Frontal cortex (tissue), 3 donors: ENCODE measurements at regions not wholly inside any gene's neighbourhood (a gene's known extent, or its start where the extent isn't known, plus 50 kb on each side); places are given as distances from the start of the nearest gene placed in this dataset.
"Not testable (repeated sequence)": the region's sequence is repeated elsewhere in the genome, so short reads cannot be mapped to it uniquely, and the experiment has no call there.

Experiments used
- DNase-seq, 2 donors: peaks; one replicate each; pipeline ENCODE4 v3.0.0; 2012; ENCODE audit warnings: low spot score in 2 of 2
- FAIRE-seq: peaks from 2 replicates; lab custom pipeline; 2012; peaks lifted over from hg19 to GRCh38; lab: Jason Lieb, UNC
- donor health status: control.
- donor health status: control.
- donor health status: control.

DNA sequence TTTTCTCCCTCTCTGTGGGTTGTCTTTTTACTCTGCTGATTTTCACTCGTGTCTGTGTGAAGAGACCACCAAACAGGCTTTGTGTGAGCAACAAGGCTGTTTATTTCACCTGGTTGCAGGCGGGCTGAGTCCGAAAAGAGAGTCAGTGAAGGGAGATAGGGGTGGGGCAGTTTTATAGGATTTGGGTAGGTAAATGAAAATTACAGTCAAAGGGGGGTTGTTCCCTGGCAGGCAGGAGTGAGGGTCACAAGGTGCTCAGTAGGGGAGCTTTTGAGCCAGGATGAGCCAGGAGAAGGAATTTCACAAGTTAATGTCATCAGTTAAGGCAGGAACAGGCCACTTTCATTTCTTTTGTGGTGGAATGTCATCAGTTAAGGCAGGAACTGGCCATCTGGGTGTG is 729.6 kb downstream of the TRHDE start:
- DNase-seq, FAIRE-seq: not testable (repeated sequence)

GRCh38 chr12:73002504-73002903 is 730.3 kb downstream of the TRHDE start:
- FAIRE-seq, DNase-seq: not testable (repeated sequence)

GRCh38 chr12:73009138-73009834 is 737.1 kb downstream of the TRHDE start:
- FAIRE-seq, DNase-seq: not testable (repeated sequence)

- no peak for DNase-seq
- no peak for FAIRE-seq
These were observed 745.8 kb downstream of the TRHDE start for GRCh38 chr12:73017981-73018380.

- no peak for FAIRE-seq
- no peak for DNase-seq
These were observed 781.7 kb downstream of the TRHDE start for GRCh38 chr12:73053893-73054292.

- FAIRE-seq = no peak
- no peak for DNase-seq
These were observed 785.3 kb downstream of the TRHDE start for GRCh38 chr12:73057428-73057827.

DNA sequence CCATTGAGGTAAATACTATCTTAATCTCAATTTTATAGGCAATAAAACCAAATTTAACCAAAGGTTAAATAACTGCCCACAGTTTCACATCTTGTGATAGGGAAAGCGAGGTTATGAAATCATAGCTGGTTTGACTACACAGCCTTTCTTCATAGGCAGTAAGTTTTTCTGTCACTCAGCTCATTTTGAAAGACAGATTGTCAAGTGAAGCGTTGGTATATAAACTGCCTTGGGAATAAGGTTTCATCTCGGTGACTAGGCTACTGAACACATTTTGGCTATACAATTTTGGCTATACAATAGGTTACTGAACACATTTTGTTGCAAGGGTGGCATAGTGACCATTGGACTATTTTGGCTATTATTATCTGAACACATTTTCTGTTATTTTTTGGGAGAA is 793.7 kb downstream of the TRHDE start:
- FAIRE-seq (no peak), DNase-seq (no peak)

GRCh38 chr12:73067616-73068015 is 795.4 kb downstream of the TRHDE start:
- FAIRE-seq (no peak), DNase-seq (no peak)

DNA sequence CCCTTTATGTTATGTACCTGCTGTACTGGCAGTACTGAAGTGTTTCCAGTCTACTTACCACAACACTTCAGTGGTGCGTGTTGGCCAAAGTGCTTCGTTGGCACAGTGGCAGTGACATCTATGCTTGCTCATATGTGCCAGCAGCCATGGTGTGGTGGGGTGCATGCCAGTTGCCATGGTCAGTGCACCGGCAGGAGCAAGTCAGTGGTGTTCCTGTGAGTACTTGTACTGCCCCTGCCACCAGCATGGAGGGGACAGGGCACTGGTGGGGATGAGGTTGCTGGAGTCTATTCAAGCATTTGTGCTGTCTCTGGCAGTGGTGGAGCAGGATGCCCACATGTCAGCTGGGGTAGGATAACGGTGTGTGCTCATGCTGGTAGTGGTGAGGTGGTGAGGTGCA is 800.0 kb downstream of the TRHDE start:
- DNase-seq = no peak
- FAIRE-seq = no peak

GRCh38 chr12:73076760-73077159 is 804.6 kb downstream of the TRHDE start:
- no peak for FAIRE-seq

DNA sequence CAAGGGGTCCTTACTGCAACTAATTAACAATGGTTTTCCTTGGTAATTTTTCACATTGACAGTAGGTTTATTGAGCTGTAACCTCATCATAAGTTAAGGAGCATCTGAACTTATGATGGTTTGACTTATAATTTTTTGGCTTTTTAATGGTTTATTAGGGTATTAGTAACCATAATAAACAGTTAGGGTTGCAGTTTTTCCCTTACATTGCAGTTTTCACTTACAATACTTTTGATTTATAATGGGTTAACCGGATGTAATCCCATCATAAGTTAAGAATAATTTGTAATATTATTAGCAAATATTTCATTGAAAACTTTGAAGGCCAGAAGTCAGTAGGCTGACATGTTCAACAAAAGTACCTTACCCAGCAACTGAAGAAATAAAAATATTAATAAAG is 811.6 kb downstream of the TRHDE start:
- no peak for FAIRE-seq
- no peak for DNase-seq

More at GRCh38 chr12:73076760-73077159, 804.6 kb downstream of the TRHDE start:
- no peak for DNase-seq

DNA sequence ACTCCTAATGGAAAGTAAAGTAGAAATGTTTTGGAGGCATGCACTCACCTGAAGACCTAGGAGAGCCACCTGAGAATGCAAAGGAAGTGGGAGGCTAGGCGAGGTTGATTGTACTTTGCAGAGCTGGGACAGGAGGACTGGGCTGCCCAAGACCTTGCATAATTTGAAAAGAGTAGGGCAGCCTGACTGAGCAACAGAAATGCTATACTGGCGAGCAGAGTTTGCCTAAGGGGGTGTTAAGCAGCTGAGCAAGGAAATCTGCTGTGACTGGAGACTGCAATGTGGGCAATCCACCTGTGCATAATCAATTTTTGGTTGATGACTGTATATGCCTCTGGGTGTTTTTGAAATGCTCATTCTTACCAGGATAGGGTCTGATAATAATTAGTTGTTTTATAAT is 834.1 kb downstream of the TRHDE start:
- DNase-seq = no peak
- no peak for FAIRE-seq

DNA sequence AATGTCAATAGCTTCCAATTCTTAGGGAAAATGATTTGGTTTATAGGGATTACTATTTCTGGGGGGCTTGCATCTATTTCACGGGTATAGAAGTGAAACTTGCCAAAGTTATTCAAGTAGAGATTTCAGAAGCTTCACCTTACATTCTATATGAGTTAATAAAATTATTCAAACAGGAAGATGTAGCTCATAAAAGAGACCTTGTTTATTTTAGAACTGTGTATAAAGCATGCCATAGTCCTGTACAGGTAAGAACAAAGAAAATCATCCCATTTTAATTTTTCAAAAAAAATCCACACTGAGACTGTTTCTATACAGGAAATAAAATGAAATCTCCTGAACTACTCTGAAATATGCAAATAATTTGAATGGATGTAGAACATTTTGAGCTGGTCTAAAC is 834.7 kb downstream of the TRHDE start:
- FAIRE-seq (no peak), DNase-seq (no peak)

DNA sequence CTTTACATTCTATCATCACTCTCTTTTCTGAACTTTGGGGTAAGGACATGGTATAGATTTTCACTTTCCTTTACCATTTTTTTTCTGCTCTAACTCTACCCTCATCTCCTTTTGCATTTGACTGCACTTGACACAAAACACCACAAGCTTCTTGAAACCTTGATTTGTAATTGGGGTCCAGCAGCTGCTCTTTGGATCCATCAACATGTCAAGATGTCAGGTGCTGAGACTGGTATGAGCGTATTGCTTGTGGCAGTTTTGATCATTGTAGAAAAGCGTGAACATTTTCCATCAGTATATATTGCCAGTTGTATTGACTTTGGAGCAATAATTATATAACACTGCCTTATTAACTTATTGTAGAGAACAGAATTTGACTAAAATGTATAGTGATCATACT is 838.6 kb downstream of the TRHDE start:
- DNase-seq (no peak), FAIRE-seq (no peak)

DNA sequence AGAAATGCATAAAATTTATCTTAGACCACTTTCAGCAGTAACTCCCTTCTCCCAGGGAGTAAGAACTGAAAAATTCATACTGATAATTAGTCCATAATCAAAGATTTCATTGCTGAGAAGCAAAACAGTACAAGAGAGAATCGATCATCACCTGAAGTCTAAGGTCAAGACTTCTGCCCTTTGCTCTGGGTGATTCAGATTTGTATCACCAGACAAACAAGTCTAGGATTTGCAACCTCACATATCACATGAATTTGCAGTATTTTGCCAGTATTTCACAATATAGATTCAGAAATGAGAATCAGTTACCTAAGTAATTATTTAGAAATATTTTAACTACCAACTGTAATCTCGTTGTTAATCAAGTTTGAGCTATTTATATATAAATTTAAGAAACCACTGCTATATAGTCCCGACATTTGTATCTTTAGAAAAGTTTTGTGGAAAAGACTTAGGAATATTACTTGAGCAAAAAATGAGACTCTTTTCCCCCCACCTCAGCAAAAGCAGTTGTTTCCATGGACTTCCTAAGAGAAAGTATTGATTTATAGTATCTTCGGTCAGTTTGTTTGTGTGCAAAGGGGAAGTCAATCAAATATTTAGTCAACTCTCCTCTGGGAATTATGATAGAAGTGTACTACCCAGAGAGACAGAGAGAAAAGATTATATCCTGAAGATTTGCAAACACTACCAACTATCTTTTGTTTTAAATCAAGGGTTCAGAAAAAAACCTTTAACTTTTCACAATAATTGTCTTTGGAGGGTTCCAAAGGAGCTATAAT is 840.1 kb downstream of the TRHDE start:
- DNase-seq (no peak), FAIRE-seq (no peak)

- no peak for DNase-seq
These were observed 852.3 kb downstream of the TRHDE start for GRCh38 chr12:73124480-73124879.

GRCh38 chr12:73125148-73125547 is 853.0 kb downstream of the TRHDE start:
- no peak for FAIRE-seq

More at GRCh38 chr12:73124480-73124879, 852.3 kb downstream of the TRHDE start:
- no peak for FAIRE-seq

DNA sequence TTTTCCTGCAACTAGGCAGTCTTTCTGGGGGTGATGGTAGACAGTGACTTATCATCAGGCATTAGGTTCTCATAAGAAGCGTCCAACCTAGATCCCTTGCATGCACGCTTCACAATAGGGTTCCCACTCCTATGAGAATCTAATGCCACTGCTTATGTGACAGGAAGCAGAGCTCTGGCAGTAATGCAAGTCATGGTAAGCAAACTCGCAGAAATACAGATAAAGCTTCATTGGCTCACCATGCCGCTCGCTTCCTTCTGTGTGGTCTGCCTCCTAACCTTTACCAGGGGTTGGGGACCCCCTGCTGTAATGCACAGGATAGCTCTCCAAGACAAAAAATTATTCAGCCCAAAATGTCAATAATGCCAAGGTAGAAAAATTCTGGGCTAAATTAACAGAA is 864.2 kb downstream of the TRHDE start:
- no peak for DNase-seq
- no peak for FAIRE-seq

More at GRCh38 chr12:73125148-73125547, 853.0 kb downstream of the TRHDE start:
- no peak for DNase-seq

GRCh38 chr12:73139642-73140041 is 867.5 kb downstream of the TRHDE start:
- not testable (repeated sequence) for DNase-seq

DNA sequence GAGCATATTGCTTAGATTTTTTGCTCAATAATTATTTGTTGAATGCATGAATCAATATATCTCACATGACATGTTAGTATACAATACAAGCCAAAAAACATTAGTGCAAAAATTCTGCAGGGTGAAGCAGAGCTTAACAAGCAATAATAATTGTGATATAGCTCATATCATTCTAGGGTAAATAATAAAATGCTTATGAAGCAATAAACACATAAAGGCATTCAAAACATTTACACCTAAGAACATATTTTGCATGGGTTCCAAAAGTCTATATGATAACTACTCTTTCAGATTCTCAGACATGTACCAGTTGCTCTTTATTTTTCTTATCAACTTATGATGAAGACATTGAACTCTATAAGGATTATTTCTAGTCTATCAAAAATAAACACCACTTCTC is 886.2 kb downstream of the TRHDE start:
- DNase-seq (no peak), FAIRE-seq (no peak)

More at GRCh38 chr12:73139642-73140041, 867.5 kb downstream of the TRHDE start:
- FAIRE-seq = not testable (repeated sequence)

DNA sequence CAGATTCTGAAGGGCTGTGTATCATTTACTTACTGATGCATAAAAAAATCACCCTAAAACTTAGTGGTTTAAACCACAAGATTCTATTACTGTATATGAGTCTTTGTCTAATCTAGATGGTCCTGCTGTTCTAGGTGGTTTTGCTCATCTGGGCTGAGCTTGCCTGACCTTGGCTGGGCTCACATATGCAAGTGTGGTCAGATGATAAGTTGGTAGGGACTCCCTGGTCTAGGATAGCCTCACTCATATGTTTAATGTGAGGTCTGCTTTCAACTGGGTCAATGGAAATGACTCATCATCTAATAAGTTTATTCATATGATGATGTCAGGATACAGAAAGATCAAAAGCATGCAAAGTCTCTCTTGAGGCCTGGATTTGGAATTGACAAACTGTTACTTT is 887.8 kb downstream of the TRHDE start:
- FAIRE-seq (no peak), DNase-seq (no peak)
